ENCODE measurements at regions not wholly inside any gene's neighbourhood (a gene's known extent, or its start where the extent isn't known, plus 50 kb on each side); places are given as distances from the start of the nearest gene placed in this dataset.
"Not testable (repeated sequence)": the region's sequence is repeated elsewhere in the genome, so short reads cannot be mapped to it uniquely, and the experiment has no call there.

GRCh38 chr20:48461091-48461734, 366.6 kb downstream of the PREX1 start:
- no peak for DNase-seq

GRCh38 chr20:48460681-48461080, 367.1 kb downstream of the PREX1 start:
- no peak for DNase-seq

DNA sequence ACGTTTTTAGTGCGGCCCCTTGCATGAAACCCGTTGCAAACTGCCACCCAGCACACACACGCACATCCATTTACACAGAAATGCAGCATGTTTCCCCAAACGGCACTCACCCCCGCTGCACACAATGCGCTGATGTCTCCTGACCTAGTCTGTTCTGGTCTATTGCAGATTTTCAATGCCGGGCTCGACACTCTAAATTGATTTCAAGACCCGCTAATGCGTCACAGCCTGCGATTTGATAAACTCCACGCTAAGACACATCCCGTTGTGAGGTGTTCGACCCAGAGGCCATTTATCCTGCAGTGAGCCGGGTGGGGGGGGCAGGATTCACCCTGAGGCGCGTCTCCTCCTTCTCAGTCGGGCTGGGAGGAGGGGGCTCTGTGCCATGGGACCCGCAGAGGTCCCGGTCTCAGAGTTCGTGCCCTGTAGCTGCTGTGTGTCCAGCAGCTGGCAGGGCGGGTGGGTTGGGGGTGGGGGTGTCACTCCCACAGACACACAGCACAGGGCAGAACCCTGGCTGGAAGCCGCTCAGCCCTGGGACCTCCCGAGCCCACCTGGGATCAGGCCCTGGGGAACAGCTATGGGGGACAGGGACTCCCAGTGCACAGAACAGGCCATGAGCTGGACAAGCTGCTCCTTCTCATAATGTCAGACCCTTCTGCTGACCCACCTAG, 367.9 kb downstream of the PREX1 start:
- DNase-seq = no peak

- no peak for DNase-seq
Observed at GRCh38 chr20:48458601-48459385, 369.0 kb downstream of the PREX1 start.

GRCh38 chr20:48458003-48458377, 369.8 kb downstream of the PREX1 start:
- no peak for DNase-seq

DNA sequence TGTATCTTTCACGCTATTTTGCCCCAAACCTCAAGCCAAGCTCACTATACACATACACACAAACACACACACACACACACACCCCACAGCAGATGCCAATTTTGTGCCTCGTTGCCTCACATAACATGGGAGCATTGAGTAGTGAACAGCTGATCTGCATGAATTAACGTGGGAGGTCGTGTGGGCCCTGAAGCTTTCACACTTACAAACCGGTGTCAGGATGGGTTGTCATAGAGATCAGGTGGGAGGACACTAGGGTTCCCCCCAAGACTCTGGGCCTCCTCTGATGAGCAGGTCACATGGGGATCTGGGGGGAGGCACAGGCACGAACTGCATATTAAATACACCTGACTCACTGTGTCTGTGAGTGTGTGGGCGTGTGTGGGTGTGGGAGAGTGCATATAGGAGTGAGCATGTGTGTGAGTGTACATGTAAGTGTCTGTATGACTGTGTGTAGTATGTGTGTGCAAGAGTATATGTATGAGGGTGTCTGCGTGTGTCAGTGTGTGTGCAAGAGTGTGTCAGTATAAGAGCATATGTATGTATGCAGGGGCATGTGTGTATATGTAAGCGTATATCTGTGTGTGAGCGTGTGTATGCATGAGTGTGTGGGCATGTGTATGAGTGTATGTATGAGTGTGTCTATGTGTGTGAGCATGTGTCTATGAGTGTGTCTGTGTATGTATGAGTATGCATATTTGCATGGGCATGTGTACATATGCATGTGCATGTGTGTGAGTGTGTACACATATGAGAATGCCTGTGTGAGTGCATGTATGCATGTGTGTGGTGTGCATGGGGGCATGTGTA, 370.4 kb downstream of the PREX1 start:
- DNase-seq = no peak

DNA sequence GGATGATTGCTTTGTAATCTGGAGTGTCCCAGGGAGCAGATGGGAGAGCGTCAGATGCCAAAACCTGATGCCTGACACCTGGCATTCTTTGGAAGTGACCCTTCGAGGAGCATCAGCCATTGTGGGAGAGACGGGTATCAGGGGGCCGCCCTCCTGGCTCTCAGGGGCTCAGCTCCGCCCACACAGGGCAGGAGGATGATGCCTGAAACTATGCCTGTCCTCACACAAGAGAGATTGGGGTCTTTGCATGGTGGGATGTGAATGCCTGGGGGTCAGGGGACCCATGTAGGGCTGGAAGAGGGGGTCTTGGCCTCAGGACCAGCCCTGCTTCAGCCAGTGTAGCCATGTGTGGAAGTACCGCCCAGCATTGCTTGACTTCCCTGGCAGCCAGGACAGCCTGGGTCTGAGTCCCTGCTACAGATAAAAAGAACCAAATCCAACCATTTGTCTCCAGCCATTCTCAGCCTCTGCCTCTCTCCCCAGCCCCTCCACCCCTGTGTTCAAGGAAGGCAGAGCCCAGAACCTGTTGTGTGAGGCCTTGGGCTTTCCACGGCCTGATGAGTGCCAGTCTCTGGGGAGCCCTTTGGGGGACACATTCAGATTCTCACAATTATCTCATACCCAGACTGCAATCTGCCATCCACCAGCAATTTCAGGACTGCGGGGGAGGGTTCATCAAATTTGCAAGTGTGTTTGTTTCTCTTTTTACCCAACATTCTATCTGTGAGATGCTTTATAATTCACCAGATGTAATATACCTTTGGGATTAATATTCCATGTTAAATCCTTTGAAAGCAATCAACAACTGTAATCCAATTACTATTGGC, 371.2 kb downstream of the PREX1 start:
- DNase-seq = no peak

GRCh38 chr20:48455651-48456365, 372.0 kb downstream of the PREX1 start:
- DNase-seq = no peak

DNA sequence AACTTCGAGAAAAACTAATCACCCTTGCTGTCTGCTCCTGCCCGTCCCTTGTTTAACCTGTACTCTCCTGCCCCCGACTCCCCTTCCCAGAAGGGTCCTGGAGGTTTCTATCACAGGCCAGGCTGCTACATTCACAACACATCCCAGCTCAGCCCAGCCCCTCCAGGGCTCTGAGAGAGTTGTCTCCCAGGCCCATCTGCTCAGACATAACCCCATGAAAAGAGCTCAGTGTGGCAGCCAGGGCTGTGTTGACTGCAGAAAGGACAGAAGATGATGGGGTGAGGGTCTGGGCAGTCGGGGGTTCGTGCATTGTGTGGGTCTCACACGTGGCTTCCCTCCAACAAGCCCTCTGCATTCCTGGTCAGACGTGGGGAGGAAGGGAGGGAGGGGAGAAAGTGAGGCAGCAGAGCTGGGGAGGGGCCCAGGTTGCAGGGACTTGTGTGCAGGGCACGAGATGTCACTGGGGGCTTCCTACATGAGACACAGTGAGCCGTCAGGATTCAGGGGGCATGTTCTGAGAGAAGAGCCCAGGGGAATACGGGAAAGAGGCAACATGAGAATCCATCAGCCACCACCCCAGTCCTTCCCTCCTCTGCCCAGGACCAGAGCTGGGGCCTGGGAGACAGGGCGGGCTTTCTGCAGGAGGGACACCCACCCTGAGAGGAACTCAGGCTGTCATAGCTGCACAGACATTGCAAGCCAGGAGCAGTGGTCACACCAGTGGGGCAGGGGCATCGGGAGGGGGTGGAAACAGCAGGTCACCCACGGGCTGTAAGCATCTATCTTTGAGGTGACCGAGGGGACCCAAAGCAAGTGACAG, 372.9 kb downstream of the PREX1 start:
- DNase-seq = no peak

GRCh38 chr20:48453477-48454093, 374.2 kb downstream of the PREX1 start:
- DNase-seq = no peak

DNA sequence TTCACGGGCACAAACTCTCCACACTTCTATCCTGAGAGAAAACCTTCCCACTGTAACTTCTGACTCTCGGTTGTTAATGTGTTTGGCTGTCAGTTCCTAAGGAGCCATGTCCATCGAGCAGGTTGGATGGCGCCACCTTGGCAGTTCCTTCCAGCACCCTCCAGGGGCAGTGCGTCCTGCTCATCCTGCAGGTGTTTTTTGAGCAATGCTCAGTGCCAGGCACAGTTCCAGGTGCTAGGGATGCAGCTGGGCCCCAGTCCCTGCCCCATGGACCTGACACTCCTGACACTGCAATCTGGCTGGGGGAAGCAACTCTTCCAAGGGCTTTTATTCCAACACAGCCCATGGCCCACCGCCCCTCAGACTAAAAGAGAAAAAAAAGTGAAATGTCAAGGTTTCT, 376.4 kb downstream of the PREX1 start:
- DNase-seq = no peak

- no peak for DNase-seq
Observed at GRCh38 chr20:48448666-48449600, 378.9 kb downstream of the PREX1 start.

DNA sequence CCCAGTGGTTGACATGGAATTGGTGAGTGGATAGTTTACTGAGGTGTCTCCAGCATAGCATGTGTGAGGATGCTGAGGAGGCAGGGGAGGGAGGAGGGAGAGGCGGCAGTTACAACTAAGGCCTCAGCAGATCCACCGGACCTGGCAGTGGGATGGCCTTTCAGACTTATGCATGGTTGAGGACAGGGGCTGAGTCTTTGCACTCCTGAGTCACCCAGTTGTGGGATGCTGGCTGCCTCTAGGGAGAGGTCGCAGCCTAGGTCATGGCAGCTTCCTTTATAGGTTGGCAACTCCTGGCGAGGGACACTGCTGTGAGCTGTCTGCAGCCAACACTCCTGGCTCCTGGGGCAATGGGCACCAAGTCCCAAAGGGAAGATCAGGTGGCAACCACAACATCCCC, 380.3 kb downstream of the PREX1 start:
- DNase-seq = no peak

DNA sequence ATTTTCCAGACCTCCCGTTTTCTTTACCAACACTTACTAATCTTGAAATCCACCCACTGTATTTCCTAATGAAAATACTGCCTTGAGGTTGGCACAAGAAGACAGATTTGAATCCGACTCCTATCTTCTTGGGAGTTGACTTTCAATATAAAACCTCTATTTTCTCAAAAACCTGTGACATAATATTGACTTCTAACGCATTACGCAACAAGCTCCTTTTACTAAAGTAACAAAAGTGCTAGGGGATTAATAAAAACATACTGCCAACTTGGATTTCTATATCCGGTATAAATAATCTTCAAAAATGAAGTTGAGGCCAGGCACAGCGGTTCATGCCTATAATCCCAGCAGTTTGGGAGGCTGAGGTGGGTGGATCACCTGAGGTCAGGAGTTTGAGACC, 382.0 kb downstream of the PREX1 start:
- DNase-seq = no peak

DNA sequence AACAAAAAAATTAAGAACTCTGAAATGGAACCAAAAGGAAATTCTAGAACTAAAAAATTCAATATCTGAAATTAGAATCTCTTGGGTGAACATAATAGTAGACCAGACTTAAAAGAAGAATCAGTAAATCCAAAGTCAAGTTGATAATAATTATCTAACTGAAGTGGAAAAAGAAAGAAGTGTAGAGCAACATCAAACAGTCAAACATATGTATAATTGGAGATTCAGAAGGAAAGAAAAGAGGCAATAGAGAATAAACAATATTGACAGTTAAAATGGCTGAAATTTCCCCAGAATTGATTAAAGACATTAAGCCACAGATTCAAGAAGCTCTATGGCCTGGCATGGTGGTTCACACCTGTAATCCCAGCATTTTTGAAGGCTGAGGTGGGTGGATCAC, 383.6 kb downstream of the PREX1 start:
- no peak for DNase-seq

- no peak for DNase-seq
Observed at GRCh38 chr20:48440916-48441315, 386.9 kb downstream of the PREX1 start.

GRCh38 chr20:48440261-48440660, 387.5 kb downstream of the PREX1 start:
- DNase-seq = not testable (repeated sequence)

- DNase-seq = no peak
Observed at GRCh38 chr20:48437146-48437545, 390.7 kb downstream of the PREX1 start.

GRCh38 chr20:48436609-48437008, 391.2 kb downstream of the PREX1 start:
- not testable (repeated sequence) for DNase-seq
